ENCODE measurements at regions not wholly inside any gene's neighbourhood (a gene's known extent, or its start where the extent isn't known, plus 50 kb on each side); places are given as distances from the start of the nearest gene placed in this dataset.
"Not testable (repeated sequence)": the region's sequence is repeated elsewhere in the genome, so short reads cannot be mapped to it uniquely, and the experiment has no call there.

- no peak overlapping the region for H3K4me3 Mint-ChIP-seq
- no peaks in the 10 kb centered on the region for H3K4me1 Mint-ChIP-seq (ENCODE audit: low read depth)
- H3K9me3 Mint-ChIP-seq = peaks cover 30% of the 10 kb centered on the region
- DNase-seq = no peak
- CTCF ChIA-PET = no interaction called here
- intact Hi-C loops (cut with micrococcal nuclease) = no loop called here
- H3K27ac Mint-ChIP-seq = no peak overlapping the region
- no peaks in the 10 kb centered on the region for H3K27me3 Mint-ChIP-seq (ENCODE audit: low read depth)
- peaks cover 3% of the 10 kb centered on the region for H3K36me3 Mint-ChIP-seq (ENCODE audit: low read depth)
Measured at GRCh38 chrX:55981603-55982002, 250.6 kb upstream of the KLF8 start.

- H3K27me3 Mint-ChIP-seq (ENCODE audit: low read depth) = no peaks in the 10 kb centered on the region
- H3K4me3 Mint-ChIP-seq = no peak overlapping the region
- peaks cover 16% of the 10 kb centered on the region for H3K9me3 Mint-ChIP-seq
- no peak overlapping the region for H3K27ac Mint-ChIP-seq
- H3K4me1 Mint-ChIP-seq (ENCODE audit: low read depth) = no peaks in the 10 kb centered on the region
- CTCF ChIA-PET = no interaction called here
- no peak for DNase-seq
- intact Hi-C loops (cut with micrococcal nuclease) = no loop called here
- peaks cover 10% of the 10 kb centered on the region for H3K36me3 Mint-ChIP-seq (ENCODE audit: low read depth)
Measured at GRCh38 chrX:55996649-55997048, 235.5 kb upstream of the KLF8 start.

GRCh38 chrX:56000174-56000573 lies 232.0 kb upstream of the KLF8 start:
- H3K27me3 Mint-ChIP-seq (ENCODE audit: low read depth) = no peaks in the 10 kb centered on the region
- CTCF ChIA-PET = no interaction called here
- no peak for DNase-seq
- no peak overlapping the region for H3K4me3 Mint-ChIP-seq
- no peaks in the 10 kb centered on the region for H3K4me1 Mint-ChIP-seq (ENCODE audit: low read depth)
- no peak overlapping the region for H3K27ac Mint-ChIP-seq
- peaks cover 2% of the 10 kb centered on the region for H3K36me3 Mint-ChIP-seq (ENCODE audit: low read depth)
- H3K9me3 Mint-ChIP-seq = peaks cover 4% of the 10 kb centered on the region
- intact Hi-C loops (cut with micrococcal nuclease) = no loop called here

- Mint-ChIP-seq H3K27ac (no peak overlapping the region), H3K9me3 (peaks cover 2% of the 10 kb centered on the region), H3K36me3 (ENCODE audit: low read depth) (peaks cover 2% of the 10 kb centered on the region), H3K27me3 (ENCODE audit: low read depth) (no peaks in the 10 kb centered on the region), H3K4me3 (no peak overlapping the region), H3K4me1 (ENCODE audit: low read depth) (no peaks in the 10 kb centered on the region)
- intact Hi-C loops (cut with micrococcal nuclease) = no loop called here
- CTCF ChIA-PET = no interaction called here
- DNase-seq = no peak
Measured at GRCh38 chrX:56000729-56001128, 231.4 kb upstream of the KLF8 start.

GRCh38 chrX:56025872-56026571 lies 206.1 kb upstream of the KLF8 start:
- H3K36me3 Mint-ChIP-seq (ENCODE audit: low read depth) = no peaks in the 10 kb centered on the region
- H3K27me3 Mint-ChIP-seq (ENCODE audit: low read depth) = no peaks in the 10 kb centered on the region
- no peak for DNase-seq
- no peak overlapping the region for H3K4me3 Mint-ChIP-seq
- intact Hi-C loops (cut with micrococcal nuclease) = no loop called here
- no peak overlapping the region for H3K27ac Mint-ChIP-seq
- no peaks in the 10 kb centered on the region for H3K9me3 Mint-ChIP-seq
- no peaks in the 10 kb centered on the region for H3K4me1 Mint-ChIP-seq (ENCODE audit: low read depth)
- CTCF ChIA-PET = no interaction called here

GRCh38 chrX:56026815-56027214 lies 205.3 kb upstream of the KLF8 start:
- H3K9me3 Mint-ChIP-seq = no peaks in the 10 kb centered on the region
- intact Hi-C loops (cut with micrococcal nuclease) = no loop called here
- no peaks in the 10 kb centered on the region for H3K4me1 Mint-ChIP-seq (ENCODE audit: low read depth)
- H3K27me3 Mint-ChIP-seq (ENCODE audit: low read depth) = no peaks in the 10 kb centered on the region
- CTCF ChIA-PET = no interaction called here
- no peaks in the 10 kb centered on the region for H3K36me3 Mint-ChIP-seq (ENCODE audit: low read depth)
- no peak for DNase-seq
- H3K4me3 Mint-ChIP-seq = no peak overlapping the region
- no peak overlapping the region for H3K27ac Mint-ChIP-seq

GRCh38 chrX:56029188-56029587 lies 203.0 kb upstream of the KLF8 start:
- no peaks in the 10 kb centered on the region for H3K9me3 Mint-ChIP-seq
- H3K27ac Mint-ChIP-seq = no peak overlapping the region
- no peaks in the 10 kb centered on the region for H3K36me3 Mint-ChIP-seq (ENCODE audit: low read depth)
- no peak overlapping the region for H3K4me3 Mint-ChIP-seq
- no peak for DNase-seq
- intact Hi-C loops (cut with micrococcal nuclease) = no loop called here
- no peaks in the 10 kb centered on the region for H3K4me1 Mint-ChIP-seq (ENCODE audit: low read depth)
- CTCF ChIA-PET = no interaction called here
- no peaks in the 10 kb centered on the region for H3K27me3 Mint-ChIP-seq (ENCODE audit: low read depth)

GRCh38 chrX:56029691-56030090 lies 202.5 kb upstream of the KLF8 start:
- DNase-seq = no peak
- no peaks in the 10 kb centered on the region for H3K27me3 Mint-ChIP-seq (ENCODE audit: low read depth)
- intact Hi-C loops (cut with micrococcal nuclease) = no loop called here
- CTCF ChIA-PET = no interaction called here
- no peaks in the 10 kb centered on the region for H3K4me1 Mint-ChIP-seq (ENCODE audit: low read depth)
- no peaks in the 10 kb centered on the region for H3K36me3 Mint-ChIP-seq (ENCODE audit: low read depth)
- H3K4me3 Mint-ChIP-seq = no peak overlapping the region
- no peak overlapping the region for H3K27ac Mint-ChIP-seq
- H3K9me3 Mint-ChIP-seq = no peaks in the 10 kb centered on the region

GRCh38 chrX:56031409-56031808 lies 200.7 kb upstream of the KLF8 start:
- Mint-ChIP-seq H3K9me3 (peaks cover 4% of the 10 kb centered on the region), H3K4me1 (ENCODE audit: low read depth) (no peaks in the 10 kb centered on the region), H3K27ac (no peak overlapping the region), H3K27me3 (ENCODE audit: low read depth) (no peaks in the 10 kb centered on the region), H3K36me3 (ENCODE audit: low read depth) (no peaks in the 10 kb centered on the region), H3K4me3 (no peak overlapping the region)
- no peak for DNase-seq
- intact Hi-C loops (cut with micrococcal nuclease) = no loop called here
- CTCF ChIA-PET = no interaction called here

GRCh38 chrX:56033495-56034180 lies 198.5 kb upstream of the KLF8 start:
- CTCF ChIA-PET = no interaction called here
- no peaks in the 10 kb centered on the region for H3K4me1 Mint-ChIP-seq (ENCODE audit: low read depth)

GRCh38 chrX:56052673-56053330 lies 179.4 kb upstream of the KLF8 start:
- intact Hi-C loops (cut with micrococcal nuclease); H3K4me1 Mint-ChIP-seq (ENCODE audit: low read depth); H3K36me3 Mint-ChIP-seq (ENCODE audit: low read depth); H3K27me3 Mint-ChIP-seq (ENCODE audit: low read depth); H3K27ac Mint-ChIP-seq; CTCF ChIA-PET; DNase-seq; H3K4me3 Mint-ChIP-seq: not testable (repeated sequence)
- peaks cover 22% of the 10 kb centered on the region for H3K9me3 Mint-ChIP-seq

More at GRCh38 chrX:56033495-56034180, 198.5 kb upstream of the KLF8 start:
- Mint-ChIP-seq H3K9me3 (peaks cover 7% of the 10 kb centered on the region), H3K27ac (no peak overlapping the region), H3K27me3 (ENCODE audit: low read depth) (no peaks in the 10 kb centered on the region), H3K36me3 (ENCODE audit: low read depth) (peaks cover 2% of the 10 kb centered on the region), H3K4me3 (no peak overlapping the region)
- intact Hi-C loops (cut with micrococcal nuclease) = no loop called here
- DNase-seq = no peak

GRCh38 chrX:56057325-56057724 lies 174.8 kb upstream of the KLF8 start:
- H3K9me3 Mint-ChIP-seq = peaks cover 34% of the 10 kb centered on the region
- intact Hi-C loops (cut with micrococcal nuclease) = no loop called here
- DNase-seq = no peak
- H3K4me1 Mint-ChIP-seq (ENCODE audit: low read depth) = no peaks in the 10 kb centered on the region
- no peak overlapping the region for H3K4me3 Mint-ChIP-seq
- H3K36me3 Mint-ChIP-seq (ENCODE audit: low read depth) = peaks cover 12% of the 10 kb centered on the region
- H3K27ac Mint-ChIP-seq = no peak overlapping the region
- CTCF ChIA-PET = no interaction called here
- no peaks in the 10 kb centered on the region for H3K27me3 Mint-ChIP-seq (ENCODE audit: low read depth)

- Mint-ChIP-seq H3K9me3 (peaks cover 11% of the 10 kb centered on the region), H3K4me1 (ENCODE audit: low read depth) (peaks cover 8% of the 10 kb centered on the region), H3K4me3 (no peak overlapping the region), H3K27me3 (ENCODE audit: low read depth) (no peaks in the 10 kb centered on the region), H3K27ac (no peak overlapping the region), H3K36me3 (ENCODE audit: low read depth) (peaks cover 7% of the 10 kb centered on the region)
- intact Hi-C loops (cut with micrococcal nuclease) = no loop called here
- CTCF ChIA-PET = interaction anchor here (0.7 kb wide), 1 partner anchor 696 kb away, joined by 5 read pairs; no protein-coding TSS in a partner anchor
- DNase-seq = no peak
Measured at GRCh38 chrX:56066016-56066415, 166.1 kb upstream of the KLF8 start.
